HG02571 (cell line): ENCODE measurements at regions not wholly inside any gene's neighbourhood (a gene's known extent, or its start where the extent isn't known, plus 50 kb on each side); places are given as distances from the start of the nearest gene placed in this dataset.

Experiments
- ATAC-seq: cut with Tn5 transposase; IDR thresholded peaks from one replicate; pipeline ENCODE4 v1.9.1; 2021; ENCODE audit warnings: mild to moderate bottlenecking, moderate library complexity; ENCODE audit not compliant: unreplicated experiment

DNA sequence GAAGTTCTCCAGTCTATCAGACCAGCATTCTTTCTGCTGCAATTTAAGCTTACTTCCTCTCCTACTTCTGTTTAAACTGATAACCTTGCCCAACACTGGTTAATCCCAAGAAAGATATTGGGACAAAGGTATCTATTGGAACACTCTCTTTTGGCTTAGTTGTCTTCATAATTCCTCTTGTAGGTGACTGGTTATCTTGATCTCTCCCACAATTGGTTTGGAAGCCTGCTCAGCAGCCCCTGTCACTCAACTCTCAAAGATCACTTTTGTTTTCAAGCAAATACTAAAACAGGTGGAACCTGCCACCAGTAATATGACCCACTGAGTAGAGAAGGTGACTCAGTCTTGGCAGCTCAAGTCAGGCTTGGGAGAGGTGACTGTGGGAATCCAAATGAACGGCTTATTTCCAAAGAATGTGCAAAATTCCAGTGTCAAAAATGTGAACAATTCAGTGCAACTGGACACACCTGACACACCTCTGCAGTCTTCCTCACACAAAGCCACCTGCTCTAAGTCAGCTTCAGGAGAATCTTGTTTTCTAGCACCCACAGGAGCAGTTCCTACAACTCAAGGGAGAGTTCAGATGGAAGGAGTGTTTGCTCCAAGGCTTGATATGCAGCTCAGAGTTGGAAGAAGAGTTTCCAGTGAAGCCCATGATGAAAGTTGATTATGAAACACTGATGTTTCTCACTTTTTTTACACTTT lies 83.2 kb upstream of the SLC38A2 start:
- no peak for ATAC-seq

DNA sequence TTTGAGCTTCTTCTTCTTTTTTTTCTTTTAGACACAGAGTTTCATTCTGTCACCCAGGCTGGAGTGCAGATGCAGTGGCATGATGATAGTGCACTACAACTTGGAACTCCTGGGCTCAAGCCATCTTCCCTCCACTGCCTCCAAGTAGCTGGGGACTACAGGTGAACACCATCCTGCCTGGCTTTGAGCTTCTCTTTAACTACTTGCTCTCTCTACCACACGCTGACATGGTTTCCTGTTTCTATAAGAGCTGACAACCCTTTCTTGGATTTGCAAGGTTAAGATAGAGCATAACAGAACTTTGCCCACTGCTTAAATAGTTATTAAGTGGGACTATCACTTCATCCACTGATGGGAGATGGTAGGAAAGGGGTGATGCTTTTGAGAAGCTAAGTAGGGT lies 82.4 kb upstream of the SLC38A2 start:
- no peak for ATAC-seq

DNA sequence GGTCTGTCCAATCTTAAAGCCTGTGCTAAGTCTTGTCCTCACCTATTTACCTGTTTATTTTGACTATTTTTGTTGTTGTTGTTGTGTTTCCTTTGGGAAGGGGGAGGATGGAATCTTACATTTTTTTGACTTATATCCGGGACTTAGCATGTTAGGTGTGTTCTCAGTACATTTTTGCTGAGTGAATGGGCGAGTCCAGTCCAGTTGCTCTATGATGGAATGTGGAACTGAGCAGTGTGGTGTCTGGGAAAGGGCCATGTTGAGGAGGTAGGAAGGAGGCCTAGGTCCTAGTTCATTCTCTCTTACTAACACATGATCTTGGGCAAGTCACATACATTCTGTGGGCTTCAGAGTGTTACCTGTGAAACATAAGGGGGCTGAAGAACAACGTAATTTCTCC lies 80.9 kb upstream of the SLC38A2 start:
- no peak for ATAC-seq

DNA sequence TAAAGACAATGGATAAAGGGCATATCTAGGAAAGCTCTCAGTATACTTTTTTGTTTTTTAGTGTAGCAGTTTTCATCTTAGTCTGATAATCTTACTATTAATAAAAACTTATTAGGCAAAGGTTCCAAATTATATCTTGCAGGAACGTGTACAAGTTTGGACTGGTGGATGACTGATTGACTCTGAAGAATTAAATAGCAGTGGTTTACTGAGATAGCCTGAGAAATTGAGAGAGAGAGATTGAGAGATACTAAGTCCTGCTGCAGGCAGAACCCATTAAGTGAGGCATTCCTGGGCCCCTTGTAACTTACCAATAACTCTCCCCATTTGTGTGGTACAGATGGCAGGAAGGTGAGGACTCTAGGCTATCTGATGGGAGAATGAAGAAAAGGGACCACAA lies 80.2 kb upstream of the SLC38A2 start:
- no peak for ATAC-seq

DNA sequence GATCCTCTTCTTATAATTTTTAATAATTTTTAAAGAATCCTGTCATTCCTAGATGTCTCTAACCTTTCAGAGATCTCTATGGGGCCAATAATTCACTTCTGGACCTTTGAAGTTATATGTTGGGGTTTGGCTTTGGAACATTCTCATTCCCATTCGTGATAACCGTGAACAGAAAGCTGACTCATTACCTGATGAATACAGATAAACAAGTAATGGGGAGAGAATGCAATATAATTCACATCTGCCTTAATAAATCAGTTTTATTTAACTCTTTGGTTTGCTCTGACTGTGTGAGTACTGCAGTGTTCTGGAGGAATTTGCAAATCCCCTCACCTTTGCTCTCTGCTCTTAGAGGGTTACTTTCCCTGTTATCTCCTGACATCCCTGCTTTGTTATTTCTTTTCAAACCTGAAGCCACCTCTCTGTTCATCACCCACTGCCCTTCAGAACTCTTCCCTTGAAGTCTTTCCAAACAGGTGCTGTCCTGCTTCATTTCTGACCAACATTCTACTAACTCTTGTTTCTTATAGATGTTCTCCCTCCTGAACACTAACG lies 79.6 kb upstream of the SLC38A2 start:
- no peak for ATAC-seq

DNA sequence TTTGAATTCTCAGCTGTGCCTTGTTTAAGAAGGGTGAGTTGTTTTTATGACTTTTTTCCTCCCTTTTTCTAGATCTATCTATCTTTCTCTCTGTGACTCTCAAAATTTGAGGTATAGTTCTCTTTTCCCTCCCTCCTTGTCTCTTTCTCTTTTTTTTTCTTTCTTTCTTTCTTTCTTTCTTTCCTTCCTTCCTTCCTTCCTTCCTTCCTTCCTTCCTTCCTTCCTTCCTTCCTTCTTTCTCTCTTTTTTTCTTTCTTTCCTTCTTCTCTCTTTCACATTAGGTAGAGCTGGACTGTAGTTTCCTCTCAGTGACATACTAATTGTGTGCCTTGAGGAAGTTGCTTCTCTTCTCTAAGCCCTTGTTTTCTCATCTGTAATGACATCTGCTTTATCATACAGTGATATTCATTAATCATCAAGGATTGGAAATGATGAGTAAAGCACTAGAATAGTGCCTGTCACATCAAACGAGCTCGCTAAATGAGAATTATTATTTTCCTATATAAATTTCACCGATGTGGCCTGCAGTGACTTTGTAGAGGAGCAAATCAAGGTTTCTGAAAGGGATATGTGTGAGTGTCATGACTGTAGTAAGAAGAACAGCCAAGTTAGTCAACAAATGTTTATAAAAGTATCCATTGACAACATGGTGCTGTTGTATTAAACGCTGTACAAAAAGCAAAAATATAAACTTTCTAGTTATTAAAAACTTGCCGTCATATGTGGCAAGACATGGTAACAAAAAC lies 78.9 kb upstream of the SLC38A2 start:
- ATAC-seq = no peak

DNA sequence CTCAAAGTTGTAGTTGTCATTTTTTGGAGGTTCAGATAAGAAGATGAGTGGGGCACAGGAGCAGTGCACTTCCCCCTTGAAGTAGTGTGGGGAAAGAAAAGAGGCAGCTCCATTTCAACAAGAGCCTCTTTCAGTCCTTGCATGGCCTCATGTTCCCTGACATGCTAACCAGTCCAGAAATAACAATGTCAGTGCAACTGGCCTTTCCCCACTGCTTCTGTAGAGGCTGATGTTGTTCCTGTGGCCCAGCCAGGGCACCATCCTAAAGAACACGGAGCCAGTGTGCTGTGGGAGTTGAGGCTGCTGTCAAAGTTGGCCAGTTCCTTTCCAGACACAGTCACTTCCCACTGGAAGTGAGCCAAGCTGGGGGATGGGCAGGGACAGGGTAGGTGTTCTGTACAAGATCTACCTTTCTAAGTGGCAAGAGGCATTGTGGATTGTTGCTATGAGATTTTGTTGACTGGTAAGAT lies 77.7 kb upstream of the SLC38A2 start:
- no peak for ATAC-seq

DNA sequence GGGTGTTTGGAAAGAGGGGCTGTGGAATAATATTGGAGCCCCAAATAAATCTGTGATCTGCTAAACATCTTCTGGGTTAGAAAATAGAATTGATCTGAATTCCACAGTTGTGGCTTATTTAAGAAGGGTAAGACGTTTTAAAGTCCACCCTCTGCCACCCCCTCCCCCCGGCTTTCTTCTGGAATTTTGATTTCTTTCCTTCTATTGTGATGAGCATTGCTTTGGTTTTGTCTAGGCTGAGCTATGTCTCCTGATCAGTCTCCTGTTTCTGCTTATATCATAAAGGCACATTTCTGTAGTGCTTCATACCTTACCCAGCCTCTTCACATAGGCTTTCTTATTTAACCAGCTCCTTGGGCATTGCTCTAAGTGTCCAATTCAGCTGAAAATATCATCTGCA lies 77.3 kb upstream of the SLC38A2 start:
- no peak for ATAC-seq

DNA sequence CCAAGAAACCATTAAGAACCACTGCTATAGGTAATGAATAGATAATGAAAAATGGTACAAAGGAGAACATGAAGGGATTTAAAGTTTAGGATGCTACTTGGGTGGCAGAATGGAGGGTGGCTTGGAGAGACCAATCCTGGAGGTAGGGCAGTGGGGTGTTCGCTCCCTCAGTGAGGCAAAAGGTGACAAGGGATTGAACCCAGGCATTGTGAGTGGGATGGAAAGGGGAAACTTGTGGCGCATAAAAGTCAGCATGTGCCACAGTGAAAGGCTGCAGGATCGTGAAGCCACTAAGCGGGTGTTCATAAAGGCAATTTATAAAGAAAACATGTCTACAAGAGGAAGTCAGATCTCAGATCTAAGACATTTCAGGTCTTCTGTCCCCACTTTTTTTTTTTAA lies 76.7 kb upstream of the SLC38A2 start:
- no peak for ATAC-seq

DNA sequence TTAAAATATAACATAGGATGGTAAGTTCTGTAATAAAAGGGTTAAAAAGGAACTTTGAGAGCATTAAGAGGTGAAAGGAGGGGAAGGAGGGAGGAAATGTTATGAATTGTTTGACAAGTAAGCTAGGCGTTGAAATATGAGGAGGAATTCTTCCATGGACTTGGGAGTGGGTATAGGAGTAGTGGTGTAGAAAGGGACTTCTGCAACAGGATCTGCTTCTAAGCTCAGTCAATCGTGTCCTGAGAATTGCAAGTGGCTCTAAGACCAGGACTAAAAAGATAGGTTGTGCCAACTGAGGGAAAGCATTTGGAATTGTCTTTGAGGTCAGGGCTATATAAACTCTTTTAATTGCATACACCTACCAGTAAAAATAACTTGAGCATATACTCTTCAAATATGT lies 74.1 kb upstream of the SLC38A2 start:
- ATAC-seq = no peak

DNA sequence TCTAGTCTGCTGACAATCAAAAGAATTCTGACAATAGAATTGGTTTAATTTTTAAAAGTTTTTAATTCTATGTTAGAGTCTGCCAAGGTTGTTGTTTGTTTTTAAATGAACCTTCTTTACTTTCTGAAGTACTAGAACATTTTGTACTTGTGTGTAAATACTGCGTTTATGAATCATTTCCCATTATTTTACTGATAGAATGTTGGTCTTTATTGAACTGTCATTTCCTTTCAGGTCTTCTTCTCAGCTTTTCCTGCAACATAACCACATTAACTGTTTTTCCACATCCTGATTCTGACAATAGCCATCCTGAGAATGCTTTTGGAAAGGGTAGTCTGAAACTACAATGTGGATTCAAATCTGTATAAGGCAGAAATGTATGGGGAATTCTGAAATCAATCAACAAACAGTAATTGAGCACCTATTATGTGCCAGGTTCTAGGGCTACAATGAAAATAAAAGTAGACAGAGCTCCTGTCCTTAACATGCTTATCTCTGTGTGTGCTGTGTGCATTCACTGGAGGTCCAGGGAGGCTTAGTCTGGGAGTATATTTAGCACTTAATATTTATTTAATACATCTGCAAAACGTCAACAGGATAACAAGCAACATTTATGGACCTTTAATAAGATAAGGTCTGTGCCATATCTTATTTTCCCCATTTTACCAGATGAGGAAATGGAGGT lies 73.1 kb upstream of the SLC38A2 start:
- no peak for ATAC-seq

DNA sequence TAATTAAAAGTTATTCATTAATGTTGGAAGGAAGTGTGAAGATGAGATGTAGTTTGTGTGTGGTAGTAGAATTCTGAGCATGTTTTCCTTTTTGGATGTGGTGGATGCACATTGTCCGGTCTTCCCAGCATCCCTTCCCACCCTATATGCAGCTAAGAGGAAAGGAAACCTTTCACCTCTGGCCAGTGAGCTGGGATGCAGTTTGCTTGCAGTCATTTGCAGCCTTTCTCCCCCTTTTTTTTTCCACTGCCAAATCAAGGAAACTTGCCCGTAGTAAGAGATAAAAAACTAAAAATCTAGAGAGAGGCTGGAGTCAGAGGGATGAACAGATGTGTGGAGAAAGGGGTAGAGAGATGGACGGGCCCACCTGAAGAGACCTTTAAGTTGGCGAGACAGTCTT lies 72.5 kb upstream of the SLC38A2 start:
- ATAC-seq = no peak

DNA sequence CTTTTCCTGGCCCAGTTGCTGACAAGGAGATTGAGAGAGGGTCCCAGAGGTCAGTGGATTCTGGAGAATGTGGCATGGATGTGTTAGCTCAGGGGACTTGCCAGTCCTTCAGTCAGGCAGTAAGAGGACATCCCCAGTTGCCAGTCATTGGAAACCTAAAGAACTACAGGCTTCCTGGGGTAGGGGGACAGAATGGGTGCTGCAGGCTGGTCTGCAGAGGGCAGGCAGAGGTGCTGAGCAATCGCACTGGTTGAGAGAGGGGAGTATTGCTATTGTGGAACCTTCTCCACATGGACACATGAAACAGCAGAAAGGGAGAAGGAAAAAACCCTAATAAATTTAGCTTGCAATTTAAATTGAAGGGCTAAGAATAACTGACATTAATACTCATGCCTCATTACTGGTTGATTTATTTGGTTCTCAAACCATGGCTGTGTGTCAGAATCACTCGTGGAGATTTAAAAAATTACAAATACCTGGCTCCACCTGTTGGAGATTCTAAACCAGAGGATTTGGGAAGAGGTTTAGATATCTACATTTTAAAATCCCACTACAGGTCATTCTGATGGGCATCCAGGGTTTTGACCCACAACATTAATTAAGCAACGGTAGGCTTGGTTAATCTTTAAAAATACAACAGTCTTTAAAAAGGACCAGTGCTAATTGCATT lies 71.2 kb upstream of the SLC38A2 start:
- no peak for ATAC-seq

DNA sequence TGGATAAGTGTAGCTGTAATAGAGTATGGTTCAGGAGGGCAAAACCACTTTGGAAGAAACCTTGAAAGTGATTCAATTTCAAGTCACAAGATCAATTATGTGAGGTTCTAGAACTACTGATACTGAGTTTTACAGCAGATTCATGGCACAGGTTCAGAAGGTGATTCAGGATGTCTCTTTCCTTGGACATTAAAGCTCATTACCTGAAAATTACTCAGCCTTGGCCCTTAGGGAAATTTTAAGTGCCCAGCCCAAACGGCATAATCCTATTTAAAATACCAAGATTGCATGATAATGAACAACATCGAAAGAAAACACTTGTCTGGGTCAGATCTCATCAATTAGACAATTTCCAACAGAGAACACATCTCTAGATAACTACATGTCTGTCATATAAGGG lies 70.2 kb upstream of the SLC38A2 start:
- ATAC-seq = no peak

DNA sequence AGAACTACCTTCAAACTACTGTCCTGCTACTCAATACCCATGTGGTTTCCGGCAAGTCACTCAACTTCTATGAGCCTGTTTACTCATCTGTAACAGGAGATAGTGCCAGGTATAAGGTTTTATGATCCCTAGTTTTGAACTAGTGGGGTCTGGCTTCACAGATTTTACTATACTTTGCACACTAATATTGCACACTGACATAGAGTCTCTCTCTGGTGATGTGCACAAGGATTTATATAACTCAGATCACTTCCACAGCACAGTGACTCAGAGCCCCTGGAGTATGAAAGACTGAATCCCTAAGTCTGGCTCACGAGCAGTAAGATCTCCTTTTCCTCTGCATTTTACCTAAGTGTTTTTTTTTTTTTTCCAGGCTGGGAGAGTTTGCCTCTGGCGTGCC lies 69.7 kb upstream of the SLC38A2 start:
- no peak for ATAC-seq

DNA sequence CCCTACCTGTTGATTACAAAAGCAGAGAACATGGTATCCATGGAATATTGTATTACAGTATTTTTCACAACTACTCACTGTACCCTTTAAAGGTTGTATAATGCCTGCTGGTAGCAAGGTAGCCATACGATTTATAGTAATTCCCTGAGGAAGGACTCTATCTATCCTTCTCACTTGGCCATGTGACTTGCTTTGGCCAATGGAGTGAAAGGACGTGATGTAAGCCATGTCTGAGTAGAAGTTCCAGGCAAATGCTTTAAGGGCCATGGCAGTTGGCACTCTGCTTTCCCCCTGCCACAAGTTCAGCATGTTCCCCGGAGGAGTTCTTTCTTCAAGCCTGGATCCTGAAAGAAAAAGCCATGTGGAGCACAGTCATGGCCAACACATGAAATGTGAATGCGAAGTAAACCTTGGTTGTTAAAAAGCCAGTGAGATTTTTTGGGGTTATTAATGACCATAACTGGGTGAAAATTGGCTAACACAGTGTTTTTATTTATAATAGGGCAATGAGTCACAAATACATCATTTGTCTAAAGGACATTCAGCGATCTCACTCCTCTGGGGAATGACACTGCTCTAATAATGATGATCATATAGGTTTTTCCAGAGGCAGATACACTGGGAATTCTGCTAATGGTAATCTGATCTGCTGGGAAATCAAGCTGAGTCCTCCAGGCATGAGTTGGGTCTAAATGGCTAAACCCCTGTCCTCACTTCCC lies 67.4 kb upstream of the SLC38A2 start:
- no peak for ATAC-seq

DNA sequence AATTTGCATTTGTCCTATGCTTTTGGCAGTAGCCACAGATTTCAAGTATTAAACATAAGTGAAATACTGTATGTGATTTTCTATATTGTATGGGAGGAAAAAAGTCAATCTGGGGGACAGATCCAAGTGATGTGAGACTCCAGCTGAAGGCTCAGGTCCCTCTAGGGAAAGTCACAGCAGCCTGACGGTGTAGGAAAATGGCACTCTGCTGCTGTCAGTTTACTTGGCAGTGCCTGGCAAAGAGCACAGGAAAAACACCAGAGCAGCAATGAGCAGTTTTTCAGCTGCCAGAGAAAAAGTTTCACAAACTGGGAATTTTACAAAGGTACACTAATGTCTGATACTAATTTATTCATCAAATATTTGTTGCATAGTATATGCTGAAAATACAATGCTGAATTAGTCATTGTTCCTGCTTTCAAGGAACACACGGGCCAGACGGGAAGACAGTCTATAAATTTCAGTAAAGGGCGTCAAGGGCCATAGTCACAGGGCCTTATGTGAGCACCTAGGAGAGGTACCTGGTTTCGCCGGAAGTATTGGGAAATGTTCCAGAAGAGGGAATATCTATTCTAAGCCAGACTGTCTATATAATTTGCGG lies 66.2 kb upstream of the SLC38A2 start:
- no peak for ATAC-seq

DNA sequence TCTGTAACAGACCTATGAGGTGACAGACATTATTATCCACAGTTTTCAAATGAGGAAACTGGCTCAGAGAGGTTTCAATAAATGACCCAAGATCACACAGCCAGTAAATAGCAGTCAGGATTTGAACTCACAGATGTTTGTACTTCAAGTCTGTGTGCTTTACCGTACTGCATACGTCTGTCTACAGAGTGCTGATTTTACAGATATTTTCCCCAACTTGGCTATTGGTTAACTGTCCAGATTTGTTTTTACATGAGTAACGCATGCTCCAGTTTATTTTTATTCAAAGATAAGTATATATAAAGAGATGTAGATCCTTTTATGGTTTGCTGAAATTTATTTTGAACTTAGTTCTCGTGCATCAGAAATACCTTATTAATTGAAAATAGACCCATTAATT lies 65.7 kb upstream of the SLC38A2 start:
- no peak for ATAC-seq

DNA sequence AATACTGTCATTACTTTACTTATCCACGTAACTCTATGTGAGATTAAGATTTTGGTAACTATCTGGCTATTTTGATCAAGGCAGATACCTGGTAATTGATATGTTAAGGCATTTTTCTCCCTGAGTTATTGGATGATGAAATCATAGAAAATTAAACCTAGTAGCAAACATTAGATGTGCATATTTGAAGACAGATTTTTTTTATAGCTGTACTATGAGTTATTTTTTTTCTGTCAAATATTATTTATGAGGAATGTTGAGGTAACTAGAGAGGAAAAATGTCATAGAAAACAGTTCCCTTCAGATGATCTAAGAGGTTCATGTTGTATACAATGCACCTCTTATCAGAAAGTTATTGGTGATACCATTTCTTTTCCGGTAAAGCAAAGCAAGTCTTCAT lies 64.9 kb upstream of the SLC38A2 start:
- ATAC-seq = no peak

DNA sequence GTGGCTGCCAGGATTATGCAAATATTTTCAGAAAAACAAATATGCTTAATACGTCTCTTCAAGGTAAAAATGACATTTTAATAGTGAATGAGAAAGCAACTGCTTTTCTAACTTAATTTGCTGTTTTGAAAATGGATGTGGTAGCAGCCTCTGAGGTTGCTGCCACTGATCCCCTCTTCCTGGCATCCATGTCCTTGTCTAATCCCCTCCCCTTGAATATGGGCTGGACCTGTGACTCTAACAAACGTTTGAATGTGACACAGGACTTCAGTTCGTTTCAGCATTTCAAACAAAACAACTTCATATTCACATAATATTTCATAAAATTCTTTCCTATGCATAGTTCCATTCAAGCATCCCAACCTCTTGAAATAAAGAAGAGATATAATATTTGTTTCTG lies 64.2 kb upstream of the SLC38A2 start:
- ATAC-seq = no peak
